ENCODE measurements at regions not wholly inside any gene's neighbourhood (a gene's known extent, or its start where the extent isn't known, plus 50 kb on each side); places are given as distances from the start of the nearest gene placed in this dataset.
"Not testable (repeated sequence)": the region's sequence is repeated elsewhere in the genome, so short reads cannot be mapped to it uniquely, and the experiment has no call there.

DNA sequence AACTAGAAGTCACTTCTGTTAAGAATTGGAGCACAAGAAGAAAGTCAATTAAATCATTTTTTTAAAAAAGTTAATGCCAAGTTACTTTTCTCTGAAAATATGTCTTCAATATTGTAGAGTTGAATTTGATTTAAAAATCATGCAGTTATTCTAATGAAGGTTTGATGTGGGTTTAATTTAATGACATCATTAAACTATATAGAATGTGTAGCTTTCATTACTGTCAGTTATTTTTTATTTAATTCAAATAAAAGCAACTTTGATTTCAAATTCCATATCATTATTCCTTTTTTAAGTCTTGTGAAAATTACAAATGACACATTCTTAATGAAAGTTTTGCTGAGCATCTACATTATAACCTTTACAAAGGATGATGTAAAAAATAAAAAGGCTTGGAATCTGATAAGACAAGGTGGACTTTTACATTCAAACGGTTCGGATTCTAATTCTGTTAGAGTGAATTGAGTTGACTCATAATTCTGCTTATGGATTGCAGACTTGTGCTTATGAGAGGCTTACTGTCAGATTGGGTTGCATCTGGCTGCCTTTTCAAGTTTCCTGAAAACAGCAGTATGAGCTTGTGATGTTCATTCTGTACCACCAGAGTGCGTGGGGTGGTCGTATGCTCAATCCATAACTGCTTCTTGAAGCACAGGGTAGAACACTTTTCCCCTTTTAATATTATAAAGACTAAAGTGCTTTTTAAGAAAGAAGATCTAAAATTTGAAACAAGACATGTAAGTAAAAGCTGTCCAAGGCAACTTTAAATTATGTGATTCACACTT, 253.0 kb upstream of the ARRDC3 start:
- no peak for DNase-seq

DNA sequence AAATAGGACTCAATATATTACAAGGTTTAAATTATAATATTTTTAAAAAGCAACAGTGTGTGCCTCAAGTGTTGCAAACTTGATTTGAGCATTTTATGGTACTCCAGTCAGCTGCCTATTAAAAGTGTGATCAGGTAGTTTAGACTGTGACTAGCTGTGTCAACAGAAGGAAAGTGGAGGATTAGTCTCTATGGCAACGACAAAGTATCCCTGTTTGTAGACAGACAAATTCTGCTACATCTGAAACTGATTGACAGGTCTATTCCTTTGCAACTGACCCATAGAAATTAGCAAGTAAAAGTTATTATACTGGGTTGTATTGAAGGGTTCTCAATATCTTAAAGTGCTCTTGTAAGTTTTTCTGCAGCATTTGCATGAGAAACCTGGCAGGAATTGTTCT, 249.8 kb upstream of the ARRDC3 start:
- peak; percentile 48 for DNase-seq

GRCh38 chr5:91611746-91612145, 228.6 kb upstream of the ARRDC3 start:
- DNase-seq = no peak

- DNase-seq = no peak
Observed at GRCh38 chr5:91607675-91608074, 224.6 kb upstream of the ARRDC3 start.

GRCh38 chr5:91599863-91600262, 216.7 kb upstream of the ARRDC3 start:
- no peak for DNase-seq

DNA sequence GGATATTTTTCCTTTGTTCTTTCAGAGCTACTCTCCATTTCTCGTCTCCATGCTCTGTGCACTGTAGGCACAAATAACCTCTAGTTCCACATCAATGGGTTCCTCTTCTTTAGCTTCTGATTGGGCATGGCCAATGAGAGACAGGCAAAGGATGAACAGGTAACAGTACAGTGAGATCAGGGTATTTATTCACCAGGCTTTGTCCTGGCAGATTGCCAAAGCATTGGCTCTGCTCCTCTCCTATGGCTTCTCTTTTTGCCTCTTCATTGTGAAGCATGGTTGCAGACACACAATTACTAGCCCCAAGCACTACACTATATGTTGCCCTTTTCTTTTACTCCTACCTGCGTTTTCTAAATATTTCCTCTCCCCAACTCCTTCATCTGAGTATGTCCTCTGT, 215.1 kb upstream of the ARRDC3 start:
- no peak for DNase-seq

- DNase-seq = no peak
Observed at GRCh38 chr5:91595424-91595823, 212.3 kb upstream of the ARRDC3 start.

- peak; percentile 1 for DNase-seq
Observed at GRCh38 chr5:91591076-91591475, 208.0 kb upstream of the ARRDC3 start.

- DNase-seq = no peak
Observed at GRCh38 chr5:91586232-91586631, 203.1 kb upstream of the ARRDC3 start.

DNA sequence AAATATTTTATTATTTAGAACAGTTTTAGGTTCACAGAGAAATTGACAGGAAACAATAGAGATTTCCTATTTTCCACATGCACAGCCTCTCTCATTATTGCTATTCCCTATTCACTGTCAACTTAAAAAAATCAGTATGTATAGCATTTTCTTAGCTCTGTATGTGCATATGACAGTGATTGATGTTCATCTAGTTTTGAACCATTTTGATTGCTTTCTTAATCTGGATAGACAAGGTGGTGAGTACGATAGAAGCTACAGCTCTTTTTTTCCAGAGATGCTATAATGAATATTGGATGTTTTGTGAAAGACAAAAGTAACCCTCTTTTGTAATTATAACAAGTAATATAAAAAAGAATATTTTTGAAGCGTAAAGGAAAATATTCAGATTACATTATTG, 201.2 kb upstream of the ARRDC3 start:
- DNase-seq = no peak

GRCh38 chr5:91566012-91566411, 182.9 kb upstream of the ARRDC3 start:
- not testable (repeated sequence) for DNase-seq

DNA sequence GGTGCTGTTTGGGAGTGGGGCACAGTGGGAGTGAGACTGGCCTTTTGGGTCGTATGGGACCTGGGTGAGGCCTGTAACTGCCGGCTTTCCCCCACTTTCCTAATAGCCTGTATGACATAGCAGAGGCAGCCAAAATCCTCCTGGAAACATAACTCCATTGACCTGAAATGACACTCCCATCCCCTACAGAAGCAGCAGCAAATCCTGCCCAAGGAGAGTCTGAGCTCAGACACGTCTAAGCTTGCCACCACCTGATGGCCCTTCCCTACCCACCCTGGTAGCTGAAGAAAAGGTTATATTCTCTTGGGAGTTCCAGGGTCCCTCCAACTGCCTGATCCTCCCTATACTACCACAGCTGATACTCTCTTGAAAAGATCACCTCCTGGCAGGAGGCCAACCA, 179.8 kb upstream of the ARRDC3 start:
- DNase-seq = no peak

GRCh38 chr5:91541696-91542095, 158.6 kb upstream of the ARRDC3 start:
- DNase-seq = no peak

- DNase-seq = no peak
Observed at GRCh38 chr5:91538179-91538578, 155.1 kb upstream of the ARRDC3 start.

DNA sequence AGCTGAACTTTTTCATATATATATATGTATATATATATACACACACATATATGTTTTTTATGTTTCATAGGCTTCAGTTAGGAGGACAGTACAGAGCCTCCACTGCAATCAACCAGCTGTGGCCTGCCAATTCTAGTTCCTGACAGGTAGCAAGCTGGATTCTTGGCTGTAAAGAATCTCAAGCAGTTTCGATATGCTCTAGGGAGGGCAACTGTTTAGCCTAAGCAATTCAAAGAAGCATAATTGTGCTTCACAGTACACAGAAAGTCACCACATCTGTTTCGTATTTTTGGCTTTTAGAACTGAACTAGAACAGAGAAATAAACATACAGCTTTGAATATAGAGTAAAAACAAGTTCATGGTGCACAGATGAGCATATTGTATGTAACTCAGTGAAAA, 152.4 kb upstream of the ARRDC3 start:
- no peak for DNase-seq

- no peak for DNase-seq
Observed at GRCh38 chr5:91534332-91534731, 151.2 kb upstream of the ARRDC3 start.

- no peak for DNase-seq
Observed at GRCh38 chr5:91532779-91533178, 149.7 kb upstream of the ARRDC3 start.

DNA sequence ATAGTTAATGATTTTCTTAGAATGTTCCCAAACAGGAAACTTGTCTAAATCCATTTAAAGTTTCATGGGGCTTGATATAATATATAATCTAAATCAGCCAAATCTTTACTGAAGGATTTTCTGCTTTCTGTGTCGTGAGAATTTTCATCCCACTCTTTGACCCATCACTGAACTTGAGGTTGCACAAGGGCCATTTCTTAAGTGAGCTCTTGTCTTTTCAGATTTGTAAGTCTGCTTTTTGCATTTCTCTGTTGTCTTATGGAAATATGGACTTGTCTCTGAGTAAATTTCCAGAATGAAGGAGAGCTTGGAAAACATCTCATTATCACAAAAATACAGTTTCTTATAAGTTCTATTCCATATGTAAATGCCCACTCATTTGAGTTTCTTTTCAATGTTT, 149.2 kb upstream of the ARRDC3 start:
- no peak for DNase-seq

DNA sequence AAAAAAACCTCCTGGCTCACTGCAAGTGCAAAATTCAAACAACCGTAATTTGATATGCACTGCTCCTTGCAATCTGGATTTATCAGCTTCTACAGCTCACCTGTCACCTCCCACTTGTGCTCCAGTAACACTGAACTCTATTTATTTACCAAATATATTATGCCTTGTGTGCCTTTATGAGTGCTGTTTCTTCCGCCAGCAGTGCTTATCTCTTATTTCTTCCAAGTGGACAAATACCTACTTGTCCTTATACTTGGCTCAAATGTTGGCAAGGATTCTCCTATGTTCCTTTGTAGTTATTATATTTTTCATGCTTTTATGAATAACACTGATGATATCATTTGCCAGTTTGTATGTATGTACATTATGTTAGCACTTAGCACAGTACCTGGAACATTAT, 145.7 kb upstream of the ARRDC3 start:
- DNase-seq = peak; percentile 3

DNA sequence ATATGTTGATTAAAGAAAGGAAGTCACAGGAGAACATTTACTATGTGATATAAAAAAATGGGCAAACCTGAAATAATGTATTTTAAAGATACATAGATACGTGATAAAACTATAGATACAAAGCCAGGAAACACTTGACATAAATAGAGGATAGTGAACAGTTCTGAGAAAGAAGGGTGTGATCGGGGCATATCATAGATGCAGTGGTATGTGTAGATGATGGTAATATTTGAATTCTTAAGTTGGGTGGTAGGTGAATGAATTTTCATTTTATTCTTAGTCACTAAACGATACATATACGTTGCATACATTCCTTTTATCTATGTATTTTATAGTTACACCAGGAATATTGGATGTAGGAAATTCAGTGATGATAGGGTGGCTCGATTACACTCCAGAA, 138.7 kb upstream of the ARRDC3 start:
- DNase-seq = no peak

GRCh38 chr5:91521334-91521733, 138.2 kb upstream of the ARRDC3 start:
- no peak for DNase-seq

DNA sequence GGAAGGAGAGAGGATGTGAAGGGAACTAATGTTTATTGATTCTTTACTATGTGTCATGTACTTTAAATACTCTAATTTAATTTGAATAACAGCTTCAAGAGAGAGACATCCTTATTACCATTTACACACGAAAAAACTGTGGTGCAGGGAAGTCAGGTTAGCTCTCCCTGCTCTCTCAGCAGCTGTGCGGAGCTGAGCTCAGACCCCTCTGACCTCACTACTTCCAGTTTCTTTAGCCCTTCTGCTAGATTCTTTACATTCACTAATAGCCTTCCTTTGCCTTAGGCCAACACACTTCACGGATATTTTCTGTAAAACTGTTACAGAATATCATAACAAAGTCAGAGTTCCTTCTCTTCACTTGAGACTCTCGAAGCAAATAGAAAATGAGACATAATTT, 131.3 kb upstream of the ARRDC3 start:
- DNase-seq = no peak

DNA sequence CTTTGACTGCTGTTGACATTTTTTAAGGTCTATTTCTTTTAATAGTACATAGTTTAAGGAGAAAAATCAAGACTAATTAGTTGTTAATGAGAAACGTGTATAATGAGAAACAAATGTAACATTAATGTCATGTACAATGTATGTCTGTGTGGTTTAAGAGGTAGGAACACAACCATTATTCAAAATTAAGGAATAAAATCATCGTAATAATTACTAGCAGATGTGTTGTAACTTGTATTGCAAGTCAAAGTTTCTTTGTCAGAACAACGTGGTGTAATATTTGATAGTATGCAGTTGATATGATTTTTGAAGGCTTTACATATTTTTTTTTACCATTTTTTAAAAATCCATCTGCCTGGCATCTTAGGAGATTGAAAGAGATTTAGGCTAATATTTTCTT, 120.2 kb upstream of the ARRDC3 start:
- DNase-seq = no peak

DNA sequence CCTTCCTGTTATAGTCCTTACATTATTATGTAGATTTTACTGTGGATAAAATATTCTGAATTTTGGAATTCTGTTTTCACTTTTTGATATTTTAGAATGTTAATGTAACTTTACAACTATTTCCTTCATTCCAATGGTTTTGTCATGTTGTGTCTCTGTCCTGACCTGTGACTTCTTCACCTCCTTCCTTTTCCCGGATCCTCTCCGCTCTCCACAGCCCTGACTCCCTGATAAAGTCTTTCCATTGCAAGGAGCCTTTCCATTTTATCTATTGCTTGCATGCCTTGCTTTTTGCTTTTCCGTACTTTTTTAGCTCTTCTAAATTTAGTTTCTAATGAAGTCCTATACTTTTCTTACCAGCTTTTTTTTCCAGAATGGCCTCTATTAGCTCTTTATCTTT, 117.6 kb upstream of the ARRDC3 start:
- no peak for DNase-seq

DNA sequence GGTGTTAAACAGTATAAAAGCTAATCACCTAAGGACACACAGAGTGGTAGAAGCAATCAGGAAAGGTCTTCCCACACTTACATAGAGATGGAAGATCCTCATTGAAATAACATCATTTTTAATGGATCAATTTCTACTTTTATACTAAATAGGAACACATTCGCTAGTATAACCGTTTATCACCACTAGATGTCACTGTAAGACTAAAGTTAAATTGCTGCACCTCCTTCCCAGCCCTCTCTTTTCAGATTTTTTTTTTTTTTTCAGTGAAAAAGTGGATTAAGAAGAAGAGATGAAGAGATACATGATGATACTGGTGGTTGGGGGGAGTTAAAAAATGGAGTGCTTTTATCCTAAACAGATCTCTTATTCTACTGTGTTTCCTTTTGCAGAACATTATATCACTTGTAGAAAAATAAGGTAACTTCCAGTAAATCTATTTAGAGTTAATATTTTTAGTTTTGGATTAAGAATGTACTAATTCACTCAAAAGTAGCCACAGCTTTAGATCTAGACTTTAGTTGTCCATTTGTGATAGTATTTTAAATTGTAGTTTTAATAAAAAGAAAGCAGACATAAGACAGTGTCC, 116.9 kb upstream of the ARRDC3 start:
- peak; percentile 12 for DNase-seq
